Epithelial cell of esophagus (primary cell): ENCODE measurements at regions not wholly inside any gene's neighbourhood (a gene's known extent, or its start where the extent isn't known, plus 50 kb on each side); places are given as distances from the start of the nearest gene placed in this dataset.
"Not testable (repeated sequence)": the region's sequence is repeated elsewhere in the genome, so short reads cannot be mapped to it uniquely, and the experiment has no call there.

Experiments
- DNase-seq: peaks from one replicate; pipeline ENCODE4 v3.0.0; 2010; ENCODE audit warnings: low read depth
- H3K4me3 ChIP-seq: 2 replicates; pipeline ENCODE4 v1.5.1; 2011; ENCODE audit warnings: mild to moderate bottlenecking, low read length, control low read depth
- TF ChIP-seq, protein P1 (sequence below): IDR thresholded peaks from 2 replicates; pipeline ENCODE4 v1.5.1; 2011; ENCODE audit warnings: low read depth, mild to moderate bottlenecking, low read length, control low read depth, inconsistent platforms; ENCODE audit not compliant: insufficient read depth; ENCODE audit errors: missing control alignments

- no peak overlapping the region for H3K4me3 ChIP-seq
- TF ChIP-seq, protein P1, sequence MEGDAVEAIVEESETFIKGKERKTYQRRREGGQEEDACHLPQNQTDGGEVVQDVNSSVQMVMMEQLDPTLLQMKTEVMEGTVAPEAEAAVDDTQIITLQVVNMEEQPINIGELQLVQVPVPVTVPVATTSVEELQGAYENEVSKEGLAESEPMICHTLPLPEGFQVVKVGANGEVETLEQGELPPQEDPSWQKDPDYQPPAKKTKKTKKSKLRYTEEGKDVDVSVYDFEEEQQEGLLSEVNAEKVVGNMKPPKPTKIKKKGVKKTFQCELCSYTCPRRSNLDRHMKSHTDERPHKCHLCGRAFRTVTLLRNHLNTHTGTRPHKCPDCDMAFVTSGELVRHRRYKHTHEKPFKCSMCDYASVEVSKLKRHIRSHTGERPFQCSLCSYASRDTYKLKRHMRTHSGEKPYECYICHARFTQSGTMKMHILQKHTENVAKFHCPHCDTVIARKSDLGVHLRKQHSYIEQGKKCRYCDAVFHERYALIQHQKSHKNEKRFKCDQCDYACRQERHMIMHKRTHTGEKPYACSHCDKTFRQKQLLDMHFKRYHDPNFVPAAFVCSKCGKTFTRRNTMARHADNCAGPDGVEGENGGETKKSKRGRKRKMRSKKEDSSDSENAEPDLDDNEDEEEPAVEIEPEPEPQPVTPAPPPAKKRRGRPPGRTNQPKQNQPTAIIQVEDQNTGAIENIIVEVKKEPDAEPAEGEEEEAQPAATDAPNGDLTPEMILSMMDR = no peak
- no peak for DNase-seq
Observed at GRCh38 chr14:41222581-41222980, 384.1 kb upstream of the LRFN5 start.

DNA sequence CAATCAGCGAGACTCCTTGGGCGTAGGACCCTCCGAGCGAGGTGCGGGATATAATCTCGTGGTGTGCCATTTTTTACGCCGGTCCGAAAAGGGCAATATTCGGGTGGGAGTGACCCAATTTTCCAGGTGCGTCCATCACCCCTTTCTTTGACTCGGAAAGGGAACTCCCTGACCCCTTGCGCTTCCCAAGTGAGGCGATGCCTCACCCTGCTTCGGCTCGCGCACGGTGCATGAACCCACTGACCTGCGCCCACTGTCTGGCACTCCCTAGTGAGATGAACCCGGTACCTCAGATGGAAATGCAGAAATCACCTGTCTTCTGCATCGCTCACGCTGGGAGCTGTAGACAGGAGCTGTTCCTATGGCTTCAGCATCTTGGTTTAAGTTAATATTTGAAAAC lies 391.7 kb upstream of the LRFN5 start:
- not testable (repeated sequence) for DNase-seq, H3K4me3 ChIP-seq

DNA sequence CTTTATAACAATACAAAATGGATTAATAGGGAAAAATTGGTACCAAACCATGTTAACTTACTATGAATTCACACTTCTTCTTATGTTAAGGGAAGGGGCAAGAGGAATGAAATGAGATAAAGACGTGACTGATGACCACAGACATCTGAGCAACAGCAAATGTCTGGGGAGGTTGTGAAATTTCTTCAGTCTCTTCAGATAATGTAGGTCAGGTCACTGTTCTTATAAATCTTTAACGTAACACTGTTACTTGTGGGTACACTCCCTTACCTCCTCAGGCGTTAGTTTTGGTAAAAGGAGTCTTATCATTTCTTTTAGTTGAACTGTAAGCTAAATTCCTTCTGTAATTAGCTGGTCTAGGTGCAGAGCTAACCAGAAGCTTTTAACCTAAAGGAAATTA lies 405.0 kb upstream of the LRFN5 start:
- no peak overlapping the region for H3K4me3 ChIP-seq
- DNase-seq = no peak
- TF ChIP-seq, protein P1 = no peak

GRCh38 chr14:41187868-41188267 lies 418.8 kb upstream of the LRFN5 start:
- TF ChIP-seq, protein P1 = no peak
- DNase-seq = no peak
- H3K4me3 ChIP-seq = no peak overlapping the region

DNA sequence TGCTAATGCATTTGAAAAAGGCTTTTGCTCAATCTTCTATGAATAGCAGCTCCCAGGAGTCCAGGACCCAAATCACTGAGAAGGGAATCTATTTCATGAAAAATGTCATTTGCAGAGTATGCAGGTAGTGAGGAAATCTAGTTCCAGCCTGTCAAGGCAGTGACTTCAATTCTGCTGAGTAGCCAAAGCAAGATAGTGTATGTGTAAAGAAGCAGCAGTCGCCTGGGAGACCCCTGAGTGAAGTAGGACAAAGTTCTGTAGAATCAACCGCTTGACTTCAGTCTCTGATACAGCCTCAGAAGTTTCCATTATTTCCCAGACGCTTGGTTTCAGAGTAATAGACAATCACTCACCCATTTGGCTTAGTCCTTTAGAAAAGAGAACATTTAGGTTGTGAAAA lies 435.6 kb upstream of the LRFN5 start:
- TF ChIP-seq, protein P1 = no peak
- H3K4me3 ChIP-seq = no peak overlapping the region
- no peak for DNase-seq

GRCh38 chr14:41167040-41167439 lies 439.6 kb upstream of the LRFN5 start:
- TF ChIP-seq, protein P1 = no peak
- no peak overlapping the region for H3K4me3 ChIP-seq
- DNase-seq = no peak

- H3K4me3 ChIP-seq = no peak overlapping the region
- DNase-seq = no peak
- TF ChIP-seq, protein P1 = no peak
Observed at GRCh38 chr14:41154143-41154807, 452.4 kb upstream of the LRFN5 start.
